Dedifferentiated amniotic fluid mesenchymal stem cell (primary cell): ENCODE measurements at regions not wholly inside any gene's neighbourhood (a gene's known extent, or its start where the extent isn't known, plus 50 kb on each side); places are given as distances from the start of the nearest gene placed in this dataset.
"Not testable (repeated sequence)": the region's sequence is repeated elsewhere in the genome, so short reads cannot be mapped to it uniquely, and the experiment has no call there.

Experiments
- DNase-seq: peaks from one replicate; pipeline ENCODE4 v3.0.0-alpha.2; 2016; ENCODE audit errors: extremely low spot score

DNA sequence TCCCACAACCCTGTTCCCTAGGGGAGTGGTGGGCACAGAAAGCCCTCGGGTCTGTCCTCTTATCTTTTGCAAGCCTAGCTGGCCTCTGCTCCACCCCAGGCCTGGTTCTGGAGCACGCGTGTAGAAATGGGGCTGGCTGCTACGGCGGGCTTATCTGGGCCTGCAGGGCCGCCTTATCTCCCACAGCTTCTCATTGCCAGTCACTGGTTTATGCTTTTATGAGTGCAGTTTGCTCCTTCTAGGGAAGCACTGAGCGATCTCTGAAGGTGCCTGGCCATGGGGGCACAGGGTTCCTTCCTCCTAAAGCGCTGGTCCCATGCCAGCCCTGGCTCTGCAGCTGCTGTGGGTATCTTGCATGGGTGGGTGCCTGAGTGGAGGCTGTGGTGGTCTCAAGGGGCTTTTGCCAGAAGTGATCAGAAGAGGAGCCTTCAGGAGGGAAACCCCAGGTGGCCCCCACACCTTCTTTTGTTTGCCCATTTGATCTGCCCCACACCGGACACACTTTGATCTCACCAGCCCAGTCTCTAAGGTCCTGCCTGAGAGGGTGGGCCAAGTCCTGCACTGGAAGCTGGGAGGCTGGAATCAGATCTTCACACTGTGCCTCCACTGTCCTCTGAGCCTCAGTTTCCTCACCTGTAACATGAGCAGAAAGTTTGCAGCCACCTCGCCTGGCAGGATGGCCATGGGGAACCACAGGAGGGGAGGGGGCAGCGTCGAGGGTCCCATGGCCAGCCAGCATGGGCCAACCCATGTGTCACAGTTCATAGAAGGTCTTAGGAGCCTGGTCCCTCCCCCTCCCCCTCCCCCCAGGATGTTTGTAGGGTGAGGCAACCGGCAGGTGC is 86.6 kb upstream of the FGF3 start:
- no peak for DNase-seq

DNA sequence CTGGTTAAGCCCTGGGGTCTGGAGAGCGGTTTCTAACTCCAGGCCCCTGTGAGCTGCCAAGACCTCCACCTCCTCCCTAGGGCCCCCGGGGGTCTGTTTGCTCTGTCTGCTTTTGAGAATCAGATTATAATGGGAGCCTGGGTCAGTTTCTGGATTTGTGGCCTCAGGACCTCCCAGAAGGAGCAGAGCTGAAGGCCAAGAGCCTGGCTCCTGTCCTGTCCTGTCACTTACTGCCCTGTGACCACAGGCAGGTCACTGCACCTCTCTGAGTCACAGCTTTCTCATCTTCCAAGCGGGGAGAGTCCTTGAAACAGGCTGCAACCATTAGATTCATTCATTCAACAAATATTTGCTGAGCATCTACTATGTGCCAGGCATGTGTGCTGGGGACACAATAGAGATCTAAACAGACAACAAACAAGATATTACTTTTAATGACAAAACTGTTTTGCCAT is 87.3 kb upstream of the FGF3 start:
- DNase-seq: no peak

DNA sequence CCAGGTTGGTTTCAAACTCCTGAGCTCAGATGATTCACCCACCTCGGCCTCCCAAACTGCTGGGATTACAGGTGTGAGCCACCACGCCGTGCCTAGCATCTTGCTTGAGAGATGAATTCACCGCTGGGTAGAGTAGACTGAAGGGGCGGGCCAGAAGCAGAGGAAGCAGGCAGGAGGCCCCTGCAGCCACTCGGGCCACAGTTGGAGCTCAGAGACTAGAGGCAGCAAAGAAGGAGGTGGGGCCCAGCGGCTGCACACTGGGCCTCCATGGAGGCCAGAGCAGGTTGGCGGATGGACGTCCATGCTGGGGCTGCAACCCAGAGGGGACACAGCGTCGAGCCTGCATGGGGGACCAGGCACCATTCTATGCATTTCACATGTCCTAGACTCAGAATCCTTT is 88.4 kb upstream of the FGF3 start:
- DNase-seq: no peak

DNA sequence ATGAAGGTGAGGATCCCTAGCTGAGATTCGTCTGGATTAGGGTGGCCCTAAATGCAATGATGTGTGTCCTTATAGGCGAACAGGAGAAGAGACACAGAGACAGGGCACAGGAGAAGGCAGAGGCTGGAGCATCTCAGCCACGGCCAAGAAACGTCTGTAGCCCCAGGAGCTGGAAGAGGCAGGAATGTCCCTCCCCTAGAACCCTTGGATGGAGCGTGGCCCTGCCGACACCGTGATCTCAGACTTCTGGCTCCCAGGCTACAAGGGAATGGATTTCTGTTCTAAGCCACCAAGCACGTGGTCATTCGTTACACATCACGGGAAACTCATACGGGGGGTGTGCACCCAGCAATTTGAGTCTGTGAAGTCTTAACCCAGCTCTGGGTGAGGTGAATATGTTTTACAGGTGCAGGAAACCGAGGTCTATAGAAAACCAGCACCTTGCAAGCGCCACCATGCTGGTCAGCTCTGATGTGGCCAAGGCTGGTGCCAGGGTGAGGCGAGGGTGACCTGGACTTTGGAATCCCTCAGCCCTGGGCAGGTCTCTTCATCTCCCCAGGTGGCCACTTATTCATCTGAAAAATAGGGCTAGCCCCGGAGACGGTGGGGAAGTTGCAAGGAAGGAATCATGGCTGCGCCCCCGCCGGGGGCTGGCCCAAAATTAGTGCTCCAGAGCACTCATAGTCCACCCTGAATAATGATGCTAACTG is 89.5 kb upstream of the FGF3 start:
- no peak for DNase-seq

DNA sequence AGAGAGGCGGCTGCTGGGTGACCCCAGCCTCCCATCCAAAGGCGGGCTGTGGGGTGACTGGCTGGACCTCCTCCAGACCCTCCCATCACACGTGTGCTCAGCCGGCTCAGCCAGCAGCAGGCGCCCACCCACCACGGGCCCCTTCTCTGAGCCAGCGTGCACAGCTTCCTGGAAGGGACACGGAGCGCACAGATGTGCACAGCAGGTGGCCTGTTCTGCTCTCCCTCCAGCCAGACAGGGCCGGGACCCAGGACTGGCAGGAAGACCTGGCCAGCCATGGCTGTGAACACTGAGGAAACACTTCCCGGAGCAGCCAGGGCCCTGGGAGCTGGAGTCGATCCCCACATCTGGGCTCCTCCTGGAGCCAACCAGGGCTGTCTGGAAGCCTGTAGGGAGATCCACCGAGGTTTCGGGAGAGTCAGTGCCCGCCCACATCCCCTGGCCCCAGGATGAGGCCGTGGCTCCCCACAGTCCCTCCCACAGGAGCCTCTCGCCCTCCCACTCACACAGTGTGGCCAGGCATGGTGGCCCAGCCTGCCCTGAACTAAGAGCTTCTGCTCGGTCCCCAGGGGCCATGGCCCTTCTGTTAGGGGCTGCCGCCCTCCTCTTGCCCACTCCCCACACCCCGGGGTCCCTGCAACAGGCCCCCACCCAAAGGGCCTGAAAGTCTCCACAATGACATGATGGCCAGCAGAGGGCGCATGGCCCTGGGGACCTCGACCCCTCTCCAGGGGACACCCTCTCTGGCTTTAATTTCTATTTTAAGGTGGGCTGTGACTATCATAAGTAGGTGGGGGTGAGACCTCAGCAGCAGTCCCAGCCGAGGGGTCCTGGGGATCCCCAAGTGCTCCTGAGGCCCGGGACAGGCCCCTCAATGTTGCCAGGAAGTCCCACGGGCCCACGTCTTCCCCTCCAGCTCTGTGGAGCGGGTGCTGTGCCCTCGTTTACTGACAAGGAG is 90.6 kb upstream of the FGF3 start:
- DNase-seq: no peak

DNA sequence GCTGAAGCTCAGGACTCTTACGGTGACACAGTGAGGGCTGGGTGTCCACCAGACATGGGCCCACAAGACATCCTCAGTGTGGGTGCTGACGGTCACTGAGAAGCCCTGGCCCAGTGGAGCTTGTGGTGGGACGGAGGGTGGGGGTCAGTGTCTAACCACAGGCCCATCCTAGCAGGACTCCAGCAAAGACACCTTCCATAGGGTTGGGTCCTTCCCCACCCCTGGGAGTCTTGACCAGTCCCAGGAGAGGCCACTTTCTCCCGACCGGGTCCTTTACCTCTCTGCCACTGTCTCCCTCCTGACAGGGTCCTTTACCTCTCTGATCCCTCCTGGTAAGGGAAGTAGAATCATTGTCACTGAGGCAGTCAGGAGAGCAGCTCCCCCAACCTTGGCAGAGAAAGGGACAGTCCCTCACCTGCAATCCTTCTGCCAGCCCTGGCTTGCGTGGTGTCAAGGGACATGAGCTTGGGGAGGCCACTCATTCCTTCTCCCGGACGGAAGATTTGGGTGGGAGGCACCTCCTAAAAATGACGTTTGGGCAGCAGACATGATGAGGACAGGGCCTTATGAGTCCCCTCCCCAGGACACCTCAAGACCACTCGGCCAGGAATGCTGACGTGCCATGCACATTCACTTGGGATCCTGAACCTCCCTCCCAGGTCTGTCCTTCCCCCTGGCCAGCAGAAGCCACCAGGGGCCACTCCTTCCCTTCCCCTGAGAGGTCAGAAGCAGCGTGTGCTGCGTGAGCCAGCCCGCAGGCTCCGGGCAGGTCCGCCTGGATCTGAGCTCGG is 91.5 kb upstream of the FGF3 start:
- no peak for DNase-seq

DNA sequence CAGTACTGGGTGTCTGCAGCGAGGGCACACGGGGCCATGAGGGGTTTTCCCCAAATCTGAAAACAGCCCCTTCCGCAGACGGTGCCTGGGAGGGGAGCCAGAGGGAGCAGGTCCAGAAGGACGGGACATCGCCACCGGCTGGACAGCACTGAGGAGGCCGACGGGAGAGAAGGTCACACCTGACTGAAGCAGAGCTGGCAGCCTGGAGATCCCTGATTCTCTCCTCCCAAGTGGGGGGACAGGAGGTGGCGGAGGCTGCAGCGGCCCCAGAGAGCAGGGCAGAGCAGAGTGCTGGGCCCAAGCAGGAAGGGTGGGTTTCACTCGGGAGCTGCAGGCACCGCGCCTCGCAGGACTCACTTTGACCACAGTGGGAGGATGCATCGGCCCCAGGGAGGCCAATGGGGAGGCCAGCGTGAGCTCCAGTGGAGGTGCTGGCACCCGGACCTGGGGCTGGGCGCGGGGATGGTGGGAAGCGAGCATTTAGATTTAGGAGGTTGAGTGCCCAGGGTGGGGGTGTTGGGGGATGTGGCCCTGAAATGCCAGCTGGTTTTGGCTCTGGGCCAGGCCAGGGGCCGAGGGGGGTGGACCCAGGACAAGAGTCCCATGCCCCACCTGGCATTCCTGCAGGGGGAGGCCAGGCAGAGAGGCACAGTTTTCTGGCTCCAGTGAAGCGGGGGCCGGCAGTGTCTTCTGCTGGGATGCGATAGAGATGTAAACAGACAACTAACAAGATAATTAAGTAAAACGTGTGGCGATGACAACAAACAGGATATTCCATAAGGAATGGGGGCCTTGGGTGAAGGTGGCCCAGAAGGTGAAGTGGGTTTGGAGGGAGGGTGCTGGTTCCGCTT is 92.3 kb upstream of the FGF3 start:
- DNase-seq: no peak

DNA sequence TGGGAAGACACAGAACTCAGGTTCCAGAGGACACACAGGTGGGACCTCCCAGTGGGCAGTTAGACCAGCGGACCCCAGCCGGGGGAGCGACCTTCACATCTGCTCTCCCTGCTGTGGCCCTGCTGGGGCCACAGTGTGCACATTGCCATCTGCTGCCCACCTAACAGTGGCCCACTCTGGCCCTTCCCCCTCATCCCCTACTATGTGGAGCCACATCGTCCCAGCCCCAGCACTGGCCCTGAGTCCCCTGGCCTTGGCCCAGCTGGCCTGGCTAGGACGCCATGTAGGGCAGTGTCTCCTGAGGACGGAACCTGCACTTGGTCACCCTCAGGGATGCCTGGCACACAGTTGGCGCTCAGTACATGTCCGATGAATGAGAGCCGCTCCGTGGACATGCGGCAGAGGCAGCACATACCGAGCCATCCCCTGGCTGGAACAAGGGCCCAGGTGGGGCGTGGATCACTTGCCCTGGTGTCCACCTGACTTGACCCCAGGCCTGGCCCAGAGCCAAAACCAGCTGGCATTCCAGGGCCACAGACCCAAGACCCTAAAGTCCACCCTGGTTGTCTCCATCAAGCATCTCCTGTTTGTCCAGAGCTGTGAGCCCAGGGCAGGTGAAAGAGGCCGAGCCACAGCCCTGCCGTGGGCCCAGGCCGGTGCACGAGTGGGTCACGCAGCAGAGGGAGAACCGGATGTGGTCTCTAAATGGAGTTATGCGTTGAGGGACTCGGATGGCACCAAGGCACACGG is 93.1 kb upstream of the FGF3 start:
- no peak for DNase-seq

DNA sequence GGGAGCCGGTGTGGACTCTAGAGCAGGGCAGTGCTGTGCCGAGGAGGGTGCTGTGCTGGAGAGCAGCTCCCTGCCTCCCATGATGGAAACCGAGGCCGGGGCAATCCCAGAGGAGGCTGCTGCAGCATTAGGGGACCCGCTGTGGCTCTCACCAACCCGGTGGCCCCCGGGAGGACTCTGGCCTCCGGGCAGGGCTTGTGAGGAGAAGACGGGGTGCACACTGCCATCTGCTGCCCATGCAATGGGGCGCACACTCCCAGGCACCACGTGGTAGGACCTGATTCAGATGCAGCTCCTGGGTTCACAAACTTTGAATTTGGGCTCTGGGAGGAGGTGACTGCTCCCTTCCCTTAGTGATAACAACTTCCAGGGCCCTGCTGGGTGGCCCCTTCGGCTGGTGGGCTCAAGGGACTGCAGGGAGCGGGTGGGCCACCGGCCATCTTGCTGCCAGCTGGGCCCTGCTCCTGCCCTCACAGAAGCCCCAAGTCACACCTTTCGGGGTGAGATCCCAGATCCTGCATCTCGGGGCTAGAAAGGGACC is 93.8 kb upstream of the FGF3 start:
- DNase-seq: no peak

DNA sequence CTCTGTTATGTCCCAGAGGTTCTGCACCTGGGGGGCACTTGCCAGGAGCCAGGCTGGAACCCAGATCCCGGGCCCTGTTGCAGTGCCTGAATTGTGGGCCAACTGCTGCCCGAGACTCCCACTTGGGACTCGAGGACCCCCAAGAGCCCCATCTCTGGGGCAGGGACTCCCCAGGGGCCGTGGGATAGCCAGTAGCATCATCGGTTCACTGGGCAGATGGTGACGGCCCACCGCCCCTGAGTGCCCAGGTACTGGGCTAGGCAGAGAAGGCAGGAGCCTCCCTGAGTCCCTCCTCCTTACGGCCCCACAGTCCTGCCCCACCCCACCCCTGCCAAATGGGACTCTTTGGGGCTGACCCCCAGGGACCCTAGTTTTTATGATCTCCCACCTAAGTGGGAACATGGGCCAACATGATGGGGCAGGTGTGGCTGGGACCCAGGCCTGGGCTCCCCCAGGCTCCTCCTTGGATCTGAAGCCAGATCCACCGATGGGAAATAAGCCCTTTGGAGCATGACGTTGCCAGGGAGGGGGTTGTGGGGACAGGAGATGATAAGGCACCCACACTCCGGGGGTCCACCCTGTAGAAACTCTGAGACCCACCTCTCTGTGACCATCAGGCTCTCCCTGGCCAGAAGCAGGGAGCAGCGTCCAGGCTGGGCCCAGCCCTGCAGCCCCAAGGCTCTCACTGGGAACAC is 94.5 kb upstream of the FGF3 start:
- no peak for DNase-seq

DNA sequence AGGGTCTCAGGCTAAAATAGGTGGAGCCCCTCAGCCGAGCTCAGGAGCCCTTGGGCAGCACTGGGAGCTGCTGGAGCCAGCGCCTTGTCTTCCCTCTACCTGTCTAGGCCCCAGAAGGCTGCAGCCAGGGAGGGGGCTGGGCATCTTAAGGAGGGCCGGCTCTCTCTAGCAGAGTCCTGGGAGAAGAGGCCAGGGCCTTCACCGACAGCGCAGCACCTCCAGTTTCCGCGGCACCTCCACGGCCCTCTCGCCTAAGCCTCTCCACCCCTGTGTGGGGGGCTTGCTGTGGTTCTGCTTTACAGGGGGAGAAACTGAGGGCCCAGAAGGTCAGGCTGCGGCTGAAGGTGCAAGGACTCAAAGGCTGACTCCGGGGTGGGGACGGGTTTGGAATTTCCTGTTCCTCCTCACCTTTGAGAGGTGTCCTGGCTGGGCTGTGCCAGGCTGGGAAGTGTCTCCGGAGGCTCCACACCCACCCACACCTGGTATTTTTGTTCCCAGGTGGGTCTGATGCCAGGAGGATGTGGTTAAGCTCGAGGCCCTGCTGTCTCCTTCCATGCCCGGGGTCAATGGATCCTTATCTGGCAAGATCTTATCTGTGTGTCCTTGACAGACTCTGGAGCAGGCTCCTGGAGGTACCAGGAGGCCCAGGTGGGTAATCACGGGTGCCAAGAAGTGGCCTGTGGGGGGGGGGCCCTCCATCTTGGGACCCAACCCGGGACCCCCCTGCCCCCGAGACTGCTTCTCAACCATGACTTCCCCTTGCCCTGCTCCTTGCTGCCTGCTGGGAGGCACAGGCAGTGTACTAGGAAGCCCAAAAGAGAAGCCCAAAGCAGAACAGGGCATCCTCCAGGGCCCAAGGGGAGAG is 95.3 kb upstream of the FGF3 start:
- DNase-seq: no peak

DNA sequence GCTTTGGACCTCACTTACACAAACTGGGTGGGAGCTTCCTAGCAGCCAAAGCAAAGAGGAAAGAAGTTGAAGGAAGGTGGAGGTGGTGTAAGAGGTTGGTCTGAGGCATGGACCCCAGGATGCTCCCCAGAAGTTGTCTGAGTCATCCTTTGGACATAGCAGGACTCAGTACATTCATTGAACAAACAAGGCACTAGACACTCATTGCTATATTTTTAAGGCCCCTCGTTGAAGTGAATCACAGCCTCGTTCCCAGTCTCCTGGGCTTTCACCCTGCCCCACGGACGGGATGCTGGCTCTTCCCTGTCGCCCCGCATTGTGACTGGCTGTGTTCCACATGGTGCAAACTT is 95.9 kb upstream of the FGF3 start:
- DNase-seq: no peak

DNA sequence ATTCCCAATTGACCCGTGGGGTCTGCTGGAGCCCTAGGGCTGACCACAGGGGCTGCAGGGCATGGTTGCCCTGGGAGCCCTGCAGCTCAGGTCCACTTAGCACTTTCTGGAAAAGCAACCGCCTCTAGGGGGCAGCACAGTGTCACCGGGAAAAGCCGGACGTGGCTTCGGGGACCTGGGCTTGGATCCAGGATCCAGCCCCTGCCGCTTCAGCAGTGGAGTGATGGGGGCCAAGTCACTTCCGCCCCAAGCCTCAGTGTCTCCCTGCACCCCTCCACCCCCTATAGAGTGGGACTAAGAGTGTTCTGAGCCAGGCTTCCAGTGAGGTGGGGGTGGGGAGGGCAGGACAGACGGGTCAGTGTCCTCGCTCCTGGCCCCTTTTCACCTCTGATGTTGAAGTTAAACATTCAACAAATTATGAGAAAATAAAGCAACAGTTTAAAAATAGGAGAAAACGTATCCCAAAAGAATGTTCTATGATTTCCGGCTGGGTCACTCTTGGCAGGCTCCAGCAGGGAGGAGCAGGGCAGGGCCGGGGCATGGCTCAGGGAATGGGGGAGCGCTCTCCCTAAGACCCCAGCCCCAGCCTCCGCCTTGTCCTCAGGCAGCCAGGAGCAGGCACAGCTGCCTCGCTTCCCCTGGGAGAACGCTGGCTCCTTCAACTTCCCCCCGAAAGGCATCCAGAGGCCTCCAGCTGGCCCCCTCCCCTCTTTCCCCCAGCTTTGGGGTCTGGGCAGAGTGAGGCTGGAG is 96.5 kb upstream of the FGF3 start:
- DNase-seq: peak; percentile 66

DNA sequence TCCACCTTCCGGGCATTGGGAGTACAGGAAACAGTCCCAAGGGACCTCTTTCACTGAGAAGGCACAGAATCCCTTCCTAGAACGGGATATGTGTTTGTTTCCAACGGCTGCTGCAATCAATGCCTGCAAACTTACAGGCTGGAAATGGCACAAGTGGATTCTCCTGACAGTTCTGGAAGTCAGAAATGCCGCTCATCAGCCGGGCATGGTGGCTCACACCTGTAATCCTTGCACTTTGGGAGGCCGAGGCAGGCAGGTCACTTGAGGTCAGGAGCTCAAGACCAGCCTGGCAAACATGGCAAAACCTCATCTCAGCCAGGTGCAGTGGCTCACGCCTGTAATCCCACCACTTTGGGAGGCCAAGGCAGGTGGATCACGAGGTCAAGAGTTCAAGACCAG is 97.0 kb upstream of the FGF3 start:
- DNase-seq: not testable (repeated sequence)

DNA sequence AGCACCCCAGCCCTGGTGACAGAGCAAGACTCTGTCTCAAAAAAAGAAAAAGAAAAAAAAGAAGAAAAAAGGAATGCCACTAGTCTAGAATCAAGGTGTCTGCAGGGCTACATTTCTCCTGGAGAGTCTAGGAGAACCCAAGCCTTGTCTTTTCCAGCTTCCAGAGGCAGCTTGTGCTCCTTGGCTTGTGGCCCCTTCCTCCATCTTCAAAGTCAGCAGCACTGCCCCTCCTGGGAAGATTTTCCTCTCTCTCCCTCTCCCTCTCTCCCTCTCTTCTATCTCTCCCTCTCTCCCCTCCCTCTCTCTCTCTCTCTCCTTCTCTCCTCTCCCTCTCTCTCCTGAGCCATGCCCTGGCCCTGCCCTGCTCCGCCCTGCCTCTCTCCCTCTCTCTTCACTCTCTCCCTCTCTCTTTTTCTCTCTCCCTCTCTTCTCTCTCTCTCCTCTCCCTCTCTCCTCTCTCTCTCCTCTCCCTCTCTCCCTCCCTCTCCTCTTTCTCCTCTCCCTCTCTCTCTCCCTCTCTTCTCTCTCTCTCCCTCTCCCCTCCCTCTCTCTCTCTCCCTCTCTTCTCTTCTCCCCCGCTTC is 97.7 kb upstream of the FGF3 start:
- no peak for DNase-seq

DNA sequence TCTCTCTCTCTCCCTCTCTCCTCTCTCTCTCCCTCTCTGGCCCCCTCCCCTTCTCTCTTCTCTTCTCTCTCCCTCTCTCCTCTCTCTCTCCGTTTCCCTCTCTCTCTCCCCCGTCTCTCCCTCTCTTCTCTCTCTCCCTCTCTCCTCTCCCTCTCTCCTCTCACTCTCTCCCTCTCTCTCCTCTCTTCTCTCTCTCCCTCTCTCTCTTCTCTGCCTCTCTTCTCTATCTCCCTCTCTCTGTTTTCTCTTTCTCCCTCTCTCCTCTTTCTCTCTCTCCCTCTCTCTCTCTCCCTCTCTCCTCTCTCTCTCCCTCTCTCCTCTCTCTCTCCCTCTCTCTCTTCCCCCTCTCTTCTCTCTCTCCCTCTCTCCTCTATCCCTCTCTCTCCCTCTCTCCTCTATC is 98.3 kb upstream of the FGF3 start:
- DNase-seq: no peak
